ENCODE measurements at regions not wholly inside any gene's neighbourhood (a gene's known extent, or its start where the extent isn't known, plus 50 kb on each side); places are given as distances from the start of the nearest gene placed in this dataset.
"Not testable (repeated sequence)": the region's sequence is repeated elsewhere in the genome, so short reads cannot be mapped to it uniquely, and the experiment has no call there.

- Histone ChIP-seq H3K27me3 (ENCODE audit: insufficient read depth, low read length) (no peaks in the 10 kb centered on the region), H3K4me1 (ENCODE audit: insufficient read depth, low read length) (peaks cover 8% of the 10 kb centered on the region), H3K9me3 (ENCODE audit: low read depth, low read length) (no peaks in the 10 kb centered on the region), H3K4me3 (ENCODE audit: low read length) (no peak overlapping the region)
Measured at GRCh38 chr14:106787626-106788025, 1261.2 kb downstream of the TMEM121 start.

- no peak overlapping the region for H3K4me3 ChIP-seq (ENCODE audit: low read length)
- no peaks in the 10 kb centered on the region for H3K27me3 ChIP-seq (ENCODE audit: insufficient read depth, low read length)
- H3K4me1 ChIP-seq (ENCODE audit: insufficient read depth, low read length) = peaks cover 8% of the 10 kb centered on the region
- H3K9me3 ChIP-seq (ENCODE audit: low read depth, low read length) = no peaks in the 10 kb centered on the region
Measured at GRCh38 chr14:106788534-106788933, 1262.2 kb downstream of the TMEM121 start.

GRCh38 chr14:106789318-106789717, 1262.9 kb downstream of the TMEM121 start:
- Histone ChIP-seq H3K4me1 (ENCODE audit: insufficient read depth, low read length) (peaks cover 8% of the 10 kb centered on the region), H3K27me3 (ENCODE audit: insufficient read depth, low read length) (no peaks in the 10 kb centered on the region), H3K9me3 (ENCODE audit: low read depth, low read length) (no peaks in the 10 kb centered on the region), H3K4me3 (ENCODE audit: low read length) (no peak overlapping the region)

- Histone ChIP-seq H3K9me3 (ENCODE audit: low read depth, low read length) (no peaks in the 10 kb centered on the region), H3K27me3 (ENCODE audit: insufficient read depth, low read length) (no peaks in the 10 kb centered on the region), H3K4me1 (ENCODE audit: insufficient read depth, low read length) (peaks cover 8% of the 10 kb centered on the region), H3K4me3 (ENCODE audit: low read length) (no peak overlapping the region)
Measured at GRCh38 chr14:106790189-106791036, 1264.0 kb downstream of the TMEM121 start.

GRCh38 chr14:106792543-106792942, 1266.2 kb downstream of the TMEM121 start:
- no peak overlapping the region for H3K4me3 ChIP-seq (ENCODE audit: low read length)
- H3K27me3 ChIP-seq (ENCODE audit: insufficient read depth, low read length) = no peaks in the 10 kb centered on the region
- H3K4me1 ChIP-seq (ENCODE audit: insufficient read depth, low read length) = peaks cover 8% of the 10 kb centered on the region
- no peaks in the 10 kb centered on the region for H3K9me3 ChIP-seq (ENCODE audit: low read depth, low read length)

- H3K4me3 ChIP-seq (ENCODE audit: low read length); H3K4me1 ChIP-seq (ENCODE audit: insufficient read depth, low read length); H3K27me3 ChIP-seq (ENCODE audit: insufficient read depth, low read length); H3K9me3 ChIP-seq (ENCODE audit: low read depth, low read length): not testable (repeated sequence)
Measured at GRCh38 chr14:106798166-106798565, 1271.8 kb downstream of the TMEM121 start.

- Histone ChIP-seq H3K27me3 (ENCODE audit: insufficient read depth, low read length) (peaks cover 5% of the 10 kb centered on the region), H3K9me3 (ENCODE audit: low read depth, low read length) (no peaks in the 10 kb centered on the region), H3K4me3 (ENCODE audit: low read length) (no peak overlapping the region), H3K4me1 (ENCODE audit: insufficient read depth, low read length) (no peaks in the 10 kb centered on the region)
Measured at GRCh38 chr14:106802413-106803364, 1276.3 kb downstream of the TMEM121 start.

- Histone ChIP-seq H3K4me3 (ENCODE audit: low read length) (no peak overlapping the region), H3K27me3 (ENCODE audit: insufficient read depth, low read length) (peaks cover 2% of the 10 kb centered on the region), H3K4me1 (ENCODE audit: insufficient read depth, low read length) (no peaks in the 10 kb centered on the region), H3K9me3 (ENCODE audit: low read depth, low read length) (no peaks in the 10 kb centered on the region)
Measured at GRCh38 chr14:106803379-106803778, 1277.0 kb downstream of the TMEM121 start.

- Histone ChIP-seq H3K4me1 (ENCODE audit: insufficient read depth, low read length) (peaks cover 5% of the 10 kb centered on the region), H3K4me3 (ENCODE audit: low read length) (no peak overlapping the region), H3K27me3 (ENCODE audit: insufficient read depth, low read length) (no peaks in the 10 kb centered on the region)
Measured at GRCh38 chr14:106807493-106807892, 1281.1 kb downstream of the TMEM121 start.

GRCh38 chr14:106808458-106808857, 1282.1 kb downstream of the TMEM121 start:
- Histone ChIP-seq H3K4me1 (ENCODE audit: insufficient read depth, low read length) (peaks cover 5% of the 10 kb centered on the region), H3K27me3 (ENCODE audit: insufficient read depth, low read length) (no peaks in the 10 kb centered on the region), H3K4me3 (ENCODE audit: low read length) (no peak overlapping the region), H3K9me3 (ENCODE audit: low read depth, low read length) (no peaks in the 10 kb centered on the region)

More at GRCh38 chr14:106807493-106807892, 1281.1 kb downstream of the TMEM121 start:
- H3K9me3 ChIP-seq (ENCODE audit: low read depth, low read length) = no peaks in the 10 kb centered on the region

- no peaks in the 10 kb centered on the region for H3K9me3 ChIP-seq (ENCODE audit: low read depth, low read length)
- H3K4me1 ChIP-seq (ENCODE audit: insufficient read depth, low read length) = peaks cover 5% of the 10 kb centered on the region
- no peak overlapping the region for H3K4me3 ChIP-seq (ENCODE audit: low read length)
- H3K27me3 ChIP-seq (ENCODE audit: insufficient read depth, low read length) = no peaks in the 10 kb centered on the region
Measured at GRCh38 chr14:106808907-106809306, 1282.5 kb downstream of the TMEM121 start.

- no peak overlapping the region for H3K4me3 ChIP-seq (ENCODE audit: low read length)
- peaks cover 5% of the 10 kb centered on the region for H3K4me1 ChIP-seq (ENCODE audit: insufficient read depth, low read length)
- H3K9me3 ChIP-seq (ENCODE audit: low read depth, low read length) = no peaks in the 10 kb centered on the region
- no peaks in the 10 kb centered on the region for H3K27me3 ChIP-seq (ENCODE audit: insufficient read depth, low read length)
Measured at GRCh38 chr14:106809615-106810014, 1283.2 kb downstream of the TMEM121 start.

- not testable (repeated sequence) for H3K4me1 ChIP-seq (ENCODE audit: insufficient read depth, low read length); H3K9me3 ChIP-seq (ENCODE audit: low read depth, low read length); H3K4me3 ChIP-seq (ENCODE audit: low read length); H3K27me3 ChIP-seq (ENCODE audit: insufficient read depth, low read length)
Measured at GRCh38 chr14:106810168-106810567, 1283.8 kb downstream of the TMEM121 start.

- Histone ChIP-seq H3K4me3 (ENCODE audit: low read length) (no peak overlapping the region), H3K4me1 (ENCODE audit: insufficient read depth, low read length) (peaks cover 5% of the 10 kb centered on the region), H3K27me3 (ENCODE audit: insufficient read depth, low read length) (no peaks in the 10 kb centered on the region), H3K9me3 (ENCODE audit: low read depth, low read length) (no peaks in the 10 kb centered on the region)
Measured at GRCh38 chr14:106811162-106811561, 1284.8 kb downstream of the TMEM121 start.

- Histone ChIP-seq H3K4me1 (ENCODE audit: insufficient read depth, low read length) (peaks cover 5% of the 10 kb centered on the region), H3K4me3 (ENCODE audit: low read length) (no peak overlapping the region), H3K27me3 (ENCODE audit: insufficient read depth, low read length) (peaks cover 2% of the 10 kb centered on the region), H3K9me3 (ENCODE audit: low read depth, low read length) (no peaks in the 10 kb centered on the region)
Measured at GRCh38 chr14:106812788-106813476, 1286.5 kb downstream of the TMEM121 start.

All from mononuclear cell (primary cell).